Endodermal cell (in vitro differentiated cells): ENCODE measurements at regions not wholly inside any gene's neighbourhood (a gene's known extent, or its start where the extent isn't known, plus 50 kb on each side); places are given as distances from the start of the nearest gene placed in this dataset.

Source experiments
- DNase-seq: peaks from one replicate; pipeline ENCODE4 v3.0.0-alpha.2; 2017
- H3K27ac ChIP-seq: 2 replicates; pipeline ENCODE4 v1.5.1; 2013; ENCODE audit warnings: mild to moderate bottlenecking, low read depth, low read length, moderate library complexity
- H3K27me3 ChIP-seq: 2 replicates; pipeline ENCODE4 v1.6.1; 2013; ENCODE audit warnings: mild to moderate bottlenecking, low read length, moderate library complexity; ENCODE audit not compliant: insufficient read depth, control insufficient read depth, poor library complexity, severe bottlenecking
- H3K36me3 ChIP-seq: 2 replicates; pipeline ENCODE4 v1.7.0; 2013; ENCODE audit warnings: mild to moderate bottlenecking, low read length, moderate library complexity; ENCODE audit not compliant: control insufficient read depth, insufficient read depth
- H3K4me1 ChIP-seq: one replicate; pipeline ENCODE4 v1.7.0; 2013; ENCODE audit warnings: low read length; ENCODE audit not compliant: control insufficient read depth, insufficient read depth
- H3K4me3 ChIP-seq: 2 replicates; pipeline ENCODE4 v1.5.1; 2013; ENCODE audit warnings: mild to moderate bottlenecking, low read length, moderate library complexity
- H3K9ac ChIP-seq: 2 replicates; pipeline ENCODE4 v1.6.1; 2013; ENCODE audit warnings: mild to moderate bottlenecking, low read length, moderate library complexity; ENCODE audit not compliant: poor library complexity, severe bottlenecking; ENCODE audit errors: extremely low read depth
- H3K9me3 ChIP-seq: 2 replicates; pipeline ENCODE4 v1.6.1; 2013; ENCODE audit warnings: mild to moderate bottlenecking, low read length, moderate library complexity; ENCODE audit not compliant: control insufficient read depth
- H3K27ac Mint-ChIP-seq: 2 replicates; pipeline ENCODE4 v1.8.0; 2020; ENCODE audit warnings: mixed read lengths
- H3K27me3 Mint-ChIP-seq: 2 replicates; pipeline ENCODE4 v1.8.0; 2021; ENCODE audit warnings: mild to moderate bottlenecking, mixed read lengths; ENCODE audit not compliant: insufficient read depth
- H3K36me3 Mint-ChIP-seq: 2 replicates; pipeline ENCODE4 v1.8.0; 2020; ENCODE audit warnings: low read depth, mixed read lengths
- H3K4me1 Mint-ChIP-seq: 2 replicates; pipeline ENCODE4 v1.8.0; 2020; ENCODE audit warnings: mixed read lengths
- H3K4me3 Mint-ChIP-seq: 2 replicates; pipeline ENCODE4 v1.8.0; 2020; ENCODE audit warnings: mild to moderate bottlenecking, moderate library complexity, mixed read lengths
- H3K9me3 Mint-ChIP-seq: 2 replicates; pipeline ENCODE4 v1.8.0; 2020; ENCODE audit warnings: mild to moderate bottlenecking, mixed read lengths
- CTCF ChIP-seq: fragments of 200-600 bp; sonication (generic); conservative IDR thresholded peaks from 2 replicates; pipeline ENCODE4 v1.5.0; 2021; ENCODE audit warnings: antibody characterized with exemption, mild to moderate bottlenecking
- WGBS, 2 experiments: methylation state at CpG; one replicate each; pipeline versions ENCODE4 v1.1.5 to v1.1.7; 2013; ENCODE audit warnings: missing lambda C conversion rate in 2 of 2, mixed read lengths in 1 of 2; ENCODE audit not compliant: insufficient coverage in 1 of 2, insufficient read length in 1 of 2; 5-methylcytosine and 5-hydroxymethylcytosine counted together

- Mint-ChIP-seq H3K4me3 (no peak overlapping the region), H3K9me3 (no peaks in the 10 kb centered on the region), H3K27ac (no peak overlapping the region), H3K36me3 (no peaks in the 10 kb centered on the region), H3K27me3 (no peaks in the 10 kb centered on the region), H3K4me1 (no peaks in the 10 kb centered on the region)
- Histone ChIP-seq H3K36me3 (no peaks in the 10 kb centered on the region), H3K9me3 (no peaks in the 10 kb centered on the region), H3K9ac (no peak overlapping the region), H3K27me3 (no peaks in the 10 kb centered on the region), H3K27ac (no peak overlapping the region), H3K4me1 (no peaks in the 10 kb centered on the region), H3K4me3 (no peak overlapping the region)
- 90 to 92% methylated on average over 2 to 3 of the region's 3 CpGs for WGBS, 2 experiments
- no peak for DNase-seq
- no peak for TF ChIP-seq CTCF
Measured at GRCh38 chr4:75251547-75251946, 262.7 kb downstream of the RCHY1 start.

- H3K4me3 Mint-ChIP-seq: no peak overlapping the region
- Histone ChIP-seq H3K9ac (no peak overlapping the region), H3K36me3 (no peaks in the 10 kb centered on the region), H3K4me1 (no peaks in the 10 kb centered on the region), H3K4me3 (no peak overlapping the region), H3K27ac (no peak overlapping the region), H3K27me3 (no peaks in the 10 kb centered on the region), H3K9me3 (no peaks in the 10 kb centered on the region)
- H3K9me3 Mint-ChIP-seq: no peaks in the 10 kb centered on the region
- H3K27ac Mint-ChIP-seq: no peak overlapping the region
- no peaks in the 10 kb centered on the region for H3K27me3 Mint-ChIP-seq
- H3K4me1 Mint-ChIP-seq: no peaks in the 10 kb centered on the region
- DNase-seq: no peak
- no peaks in the 10 kb centered on the region for H3K36me3 Mint-ChIP-seq
- WGBS, 2 experiments: 93 to 97% methylated on average over 2 of the region's 2 CpGs
- TF ChIP-seq CTCF: no peak
Measured at GRCh38 chr4:75249739-75250138, 264.5 kb downstream of the RCHY1 start.

GRCh38 chr4:75248770-75249407, 265.3 kb downstream of the RCHY1 start:
- H3K27me3 ChIP-seq: no peaks in the 10 kb centered on the region
- no peaks in the 10 kb centered on the region for H3K4me1 Mint-ChIP-seq
- no peaks in the 10 kb centered on the region for H3K4me1 ChIP-seq
- H3K9ac ChIP-seq: no peak overlapping the region
- 100% methylated on average over 2 of the region's 2 CpGs; no CpG with 5 or more reads in 1 of the 2 experiments for WGBS, 2 experiments
- no peak for DNase-seq
- H3K27ac Mint-ChIP-seq: no peak overlapping the region
- H3K36me3 ChIP-seq: no peaks in the 10 kb centered on the region
- no peaks in the 10 kb centered on the region for H3K27me3 Mint-ChIP-seq
- H3K4me3 ChIP-seq: no peak overlapping the region
- no peak overlapping the region for H3K27ac ChIP-seq
- no peak for TF ChIP-seq CTCF
- H3K9me3 ChIP-seq: no peaks in the 10 kb centered on the region
- H3K4me3 Mint-ChIP-seq: no peak overlapping the region
- H3K36me3 Mint-ChIP-seq: no peaks in the 10 kb centered on the region
- H3K9me3 Mint-ChIP-seq: no peaks in the 10 kb centered on the region
